HepG2 (cell line): ENCODE measurements at regions not wholly inside any gene's neighbourhood (a gene's known extent, or its start where the extent isn't known, plus 50 kb on each side); places are given as distances from the start of the nearest gene placed in this dataset.

ENCODE experiments used
- ATAC-seq: fragments of 200-7000 bp; cut with Tn5 transposase; 3 replicates; pipeline ENCODE4 v1.9.1; 2020; ENCODE audit warnings: mild to moderate bottlenecking, moderate library complexity
- BruUV-seq: library from RNA; stranded (reverse); fragments of 400-500 nt; replicated peaks from 2 replicates; lab custom pipeline; 2021; lab: Mats Ljungman, UMichigan
- CTCF ChIA-PET: fragments of 300-600 bp; formaldehyde crosslinking; extraction: SDS; loops from one replicate; lab custom pipeline; 2021; ENCODE audit warnings: low total read pairs, inconsistent platforms, low intra/inter-chr PET ratio; lab: Yijun Ruan, JAX
- POLR2A ChIA-PET: fragments of 350-600 bp; sonication (Branson Sonifier 250); formaldehyde crosslinking; loops from one replicate; lab custom pipeline; 2020; ENCODE audit warnings: antibody characterized with exemption, inconsistent platforms; lab: Yijun Ruan, JAX
- DNase-seq: peaks from one replicate; pipeline ENCODE4 v3.0.0-alpha.2; 2015; ENCODE audit warnings: low spot score
- FAIRE-seq: peaks from 3 replicates; lab custom pipeline; 2011; peaks lifted over from hg19 to GRCh38; lab: Jason Lieb, UNC
- H2AFZ ChIP-seq: one replicate; pipeline ENCODE4 v1.6.1; 2011; ENCODE audit warnings: low read length, inconsistent platforms
- H3K27ac ChIP-seq: fragments of 300-600 bp; 3 replicates; pipeline ENCODE4 v1.8.0; 2011; ENCODE audit warnings: mixed run types, mild to moderate bottlenecking, mixed read lengths, low read length, inconsistent platforms; ENCODE audit not compliant: insufficient read depth; ENCODE audit errors: extremely low read length
- H3K27me3 ChIP-seq, 2 experiments: fragments of 200-600 bp in 1 of 2; 2 replicates in 1 of 2; 3 replicates in 1 of 2; pipeline versions ENCODE4 v1.6.0 to v1.8.0; 2011; ENCODE audit warnings: low read length in 2 of 2, mild to moderate bottlenecking in 2 of 2, moderate library complexity in 2 of 2, inconsistent platforms in 1 of 2; ENCODE audit not compliant: insufficient read depth in 2 of 2, control insufficient read depth in 1 of 2
- H3K36me3 ChIP-seq, 2 experiments: fragments of 200-600 bp in 1 of 2; replicated peaks in 1 of 2; 2 replicates in 1 of 2; 3 replicates in 1 of 2; pipeline versions ENCODE4 v1.5.1 to v1.8.0; 2011; ENCODE audit warnings: low read length in 2 of 2, inconsistent platforms in 1 of 2; ENCODE audit not compliant: insufficient read depth in 2 of 2, control insufficient read depth in 1 of 2
- H3K4me1 ChIP-seq: 2 replicates; pipeline ENCODE4 v1.5.1; 2012; ENCODE audit warnings: low read length, inconsistent platforms; ENCODE audit not compliant: insufficient read depth
- H3K4me2 ChIP-seq: 2 replicates; pipeline ENCODE4 v1.6.0; 2011; ENCODE audit warnings: low read depth, low read length, inconsistent platforms
- H3K4me3 ChIP-seq, 3 experiments: fragments of 200-600 bp in 1 of 3; sonication (generic), shearing (Covaris generic) in 1 of 3; replicated peaks in 1 of 3; 2 replicates each; pipeline ENCODE4 v1.5.1; 2011 to 2016; ENCODE audit warnings: low read length in 3 of 3, inconsistent platforms in 2 of 3, low read depth in 2 of 3, mild to moderate bottlenecking in 2 of 3, control low read depth in 1 of 3, mixed read lengths in 1 of 3; ENCODE audit not compliant: insufficient read depth in 1 of 3
- H3K79me2 ChIP-seq: one replicate; pipeline ENCODE4 v1.6.1; 2011; ENCODE audit warnings: low read length, inconsistent platforms; ENCODE audit not compliant: insufficient read depth
- H3K9ac ChIP-seq: 2 replicates; pipeline ENCODE4 v1.6.0; 2011; ENCODE audit warnings: mild to moderate bottlenecking, low read depth, low read length, inconsistent platforms; ENCODE audit not compliant: insufficient read depth
- H3K9me3 ChIP-seq: 2 replicates; pipeline ENCODE4 v1.5.1; 2012; ENCODE audit warnings: mild to moderate bottlenecking, low read length
- H4K20me1 ChIP-seq: 2 replicates; pipeline ENCODE4 v1.6.0; 2011; ENCODE audit warnings: inconsistent platforms, mild to moderate bottlenecking, low read length, moderate library complexity; ENCODE audit not compliant: insufficient read depth
- CAMTA2 ChIP-seq: sonication (generic); formaldehyde crosslinking; IDR thresholded peaks from 2 replicates; pipeline ENCODE4 v1.4.0; 2020; ENCODE audit warnings: mild to moderate bottlenecking, missing genetic modification reagents, borderline replicate concordance
- CHCHD3 ChIP-seq: sonication (generic); formaldehyde crosslinking; IDR thresholded peaks from 2 replicates; pipeline ENCODE4 v1.8.0; 2022; ENCODE audit warnings: mild to moderate bottlenecking, missing genetic modification reagents, moderate library complexity
- FOSL2 ChIP-seq: sonication (generic); formaldehyde crosslinking; IDR thresholded peaks from 2 replicates; pipeline ENCODE4 v1.4.0; 2020; ENCODE audit warnings: missing genetic modification reagents
- JUN ChIP-seq: sonication (generic); formaldehyde crosslinking; IDR thresholded peaks from 2 replicates; pipeline ENCODE4 v1.4.0; 2020; ENCODE audit warnings: mild to moderate bottlenecking, missing genetic modification reagents
- JUND ChIP-seq: sonication (generic); formaldehyde crosslinking; IDR thresholded peaks from 2 replicates; pipeline ENCODE4 v1.8.0; 2022; ENCODE audit warnings: mild to moderate bottlenecking, missing genetic modification reagents
- KLF13 ChIP-seq: sonication (generic); formaldehyde crosslinking; IDR thresholded peaks from 2 replicates; pipeline ENCODE4 v1.4.0; 2020; ENCODE audit warnings: mild to moderate bottlenecking, missing genetic modification reagents
- KLF9 ChIP-seq: IDR thresholded peaks from 2 replicates; pipeline ENCODE4 v1.6.1; 2016; ENCODE audit warnings: low read depth
- NFE2L2 ChIP-seq: fragments of 150-350 bp; IDR thresholded peaks from 2 replicates; pipeline ENCODE4 v1.6.1; 2014; ENCODE audit warnings: low read length
- ZBTB21 ChIP-seq: sonication (generic); formaldehyde crosslinking; IDR thresholded peaks from 2 replicates; pipeline ENCODE4 v1.4.0; 2020; ENCODE audit warnings: missing genetic modification reagents
- ZNF446 ChIP-seq: sonication (generic); formaldehyde crosslinking; IDR thresholded peaks from 2 replicates; pipeline ENCODE4 v1.5.0; 2020; ENCODE audit warnings: mild to moderate bottlenecking, missing genetic modification reagents
- WGBS: methylation state at CpG from one replicate; pipeline ENCODE4 v1.1.6; 2017; ENCODE audit warnings: low lambda C conversion rate; 5-methylcytosine and 5-hydroxymethylcytosine counted together
- in situ Hi-C: cut with HindIII; loops from 2 replicates; pipeline ENCODE4 v1.10.0; 2017; ENCODE audit warnings: low pct_unique_long_range_greater_than_20kb; ENCODE audit not compliant: extremely low pct_ligation_motif_present
- intact Hi-C: fragments of 100-400 bp; cut with micrococcal nuclease; formaldehyde crosslinking; loops from one replicate; pipeline ENCODE4 v1.10.0; 2022; ENCODE audit not compliant: unreplicated experiment
- TF ChIP-seq, protein P1 (sequence below): sonication (generic); formaldehyde crosslinking; IDR thresholded peaks from 2 replicates; pipeline ENCODE4 v1.4.0; 2020; ENCODE audit warnings: missing genetic modification reagents, borderline replicate concordance
- TF ChIP-seq, protein P2 (sequence below): sonication (generic); formaldehyde crosslinking; IDR thresholded peaks from 2 replicates; pipeline ENCODE4 v1.8.0; 2023; ENCODE audit warnings: mild to moderate bottlenecking, missing genetic modification reagents
- TF ChIP-seq, protein P3 (sequence below): sonication (generic); formaldehyde crosslinking; IDR thresholded peaks from 2 replicates; pipeline ENCODE4 v1.5.0; 2020; ENCODE audit warnings: missing genetic modification reagents, mild to moderate bottlenecking, borderline replicate concordance

DNA sequence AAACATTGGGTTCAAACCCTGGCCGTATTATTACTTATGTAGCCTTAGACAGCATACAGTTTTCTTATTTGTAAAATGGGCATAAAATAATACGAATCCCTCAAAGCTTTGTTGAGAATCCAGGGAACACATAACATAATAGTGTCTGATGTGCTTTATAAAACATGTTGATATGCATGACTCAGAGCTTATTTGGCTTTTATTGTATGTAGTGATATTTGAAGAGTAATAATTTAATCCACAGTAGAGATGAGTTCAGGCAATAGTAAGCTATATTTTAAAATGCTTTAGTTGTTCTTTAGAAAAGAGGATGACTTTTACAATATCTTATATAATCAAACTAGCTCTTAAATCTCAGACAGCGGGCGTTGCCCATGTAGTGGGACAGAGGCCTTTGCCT, 176.4 kb downstream of the SIM1 start:
- Histone ChIP-seq H2AFZ (no peak overlapping the region), H3K27me3 (no peaks in the 10 kb centered on the region), H3K4me3 (no peak overlapping the region), H3K9me3 (no peaks in the 10 kb centered on the region), H3K36me3 (no peaks in the 10 kb centered on the region), H3K4me2 (no peak overlapping the region), H3K79me2 (no peaks in the 10 kb centered on the region), H3K27ac (no peak overlapping the region), H3K4me1 (no peaks in the 10 kb centered on the region), H3K9ac (no peak overlapping the region), H4K20me1 (no peaks in the 10 kb centered on the region)
- no peak for DNase-seq
- intact Hi-C loops, result no loop called here
- FAIRE-seq, result no peak
- ChIA-PET CTCF (no interaction called here), POLR2A (no interaction called here)
- in situ Hi-C loops, result no loop called here
- no TSS peak for BruUV-seq
- ATAC-seq, result no peak
- 34% methylated on average over 4 of the region's 4 CpGs for WGBS
- TF ChIP-seq NFE2L2 (no peak), ZNF446 (CRISPR knock-in tag) (no peak), KLF13 (CRISPR knock-in tag) (no peak), ZBTB21 (CRISPR knock-in tag) (no peak), JUN (CRISPR knock-in tag) (no peak), CAMTA2 (no peak), JUND (CRISPR knock-in tag) (no peak), KLF9 (CRISPR knock-in tag) (no peak), FOSL2 (CRISPR knock-in tag) (no peak), CHCHD3 (CRISPR knock-in tag) (no peak)
- TF ChIP-seq, protein P1, sequence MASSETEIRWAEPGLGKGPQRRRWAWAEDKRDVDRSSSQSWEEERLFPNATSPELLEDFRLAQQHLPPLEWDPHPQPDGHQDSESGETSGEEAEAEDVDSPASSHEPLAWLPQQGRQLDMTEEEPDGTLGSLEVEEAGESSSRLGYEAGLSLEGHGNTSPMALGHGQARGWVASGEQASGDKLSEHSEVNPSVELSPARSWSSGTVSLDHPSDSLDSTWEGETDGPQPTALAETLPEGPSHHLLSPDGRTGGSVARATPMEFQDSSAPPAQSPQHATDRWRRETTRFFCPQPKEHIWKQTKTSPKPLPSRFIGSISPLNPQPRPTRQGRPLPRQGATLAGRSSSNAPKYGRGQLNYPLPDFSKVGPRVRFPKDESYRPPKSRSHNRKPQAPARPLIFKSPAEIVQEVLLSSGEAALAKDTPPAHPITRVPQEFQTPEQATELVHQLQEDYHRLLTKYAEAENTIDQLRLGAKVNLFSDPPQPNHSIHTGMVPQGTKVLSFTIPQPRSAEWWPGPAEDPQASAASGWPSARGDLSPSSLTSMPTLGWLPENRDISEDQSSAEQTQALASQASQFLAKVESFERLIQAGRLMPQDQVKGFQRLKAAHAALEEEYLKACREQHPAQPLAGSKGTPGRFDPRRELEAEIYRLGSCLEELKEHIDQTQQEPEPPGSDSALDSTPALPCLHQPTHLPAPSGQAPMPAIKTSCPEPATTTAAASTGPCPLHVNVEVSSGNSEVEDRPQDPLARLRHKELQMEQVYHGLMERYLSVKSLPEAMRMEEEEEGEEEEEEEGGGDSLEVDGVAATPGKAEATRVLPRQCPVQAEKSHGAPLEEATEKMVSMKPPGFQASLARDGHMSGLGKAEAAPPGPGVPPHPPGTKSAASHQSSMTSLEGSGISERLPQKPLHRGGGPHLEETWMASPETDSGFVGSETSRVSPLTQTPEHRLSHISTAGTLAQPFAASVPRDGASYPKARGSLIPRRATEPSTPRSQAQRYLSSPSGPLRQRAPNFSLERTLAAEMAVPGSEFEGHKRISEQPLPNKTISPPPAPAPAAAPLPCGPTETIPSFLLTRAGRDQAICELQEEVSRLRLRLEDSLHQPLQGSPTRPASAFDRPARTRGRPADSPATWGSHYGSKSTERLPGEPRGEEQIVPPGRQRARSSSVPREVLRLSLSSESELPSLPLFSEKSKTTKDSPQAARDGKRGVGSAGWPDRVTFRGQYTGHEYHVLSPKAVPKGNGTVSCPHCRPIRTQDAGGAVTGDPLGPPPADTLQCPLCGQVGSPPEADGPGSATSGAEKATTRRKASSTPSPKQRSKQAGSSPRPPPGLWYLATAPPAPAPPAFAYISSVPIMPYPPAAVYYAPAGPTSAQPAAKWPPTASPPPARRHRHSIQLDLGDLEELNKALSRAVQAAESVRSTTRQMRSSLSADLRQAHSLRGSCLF (CRISPR knock-in tag), result no peak
- TF ChIP-seq, protein P2, sequence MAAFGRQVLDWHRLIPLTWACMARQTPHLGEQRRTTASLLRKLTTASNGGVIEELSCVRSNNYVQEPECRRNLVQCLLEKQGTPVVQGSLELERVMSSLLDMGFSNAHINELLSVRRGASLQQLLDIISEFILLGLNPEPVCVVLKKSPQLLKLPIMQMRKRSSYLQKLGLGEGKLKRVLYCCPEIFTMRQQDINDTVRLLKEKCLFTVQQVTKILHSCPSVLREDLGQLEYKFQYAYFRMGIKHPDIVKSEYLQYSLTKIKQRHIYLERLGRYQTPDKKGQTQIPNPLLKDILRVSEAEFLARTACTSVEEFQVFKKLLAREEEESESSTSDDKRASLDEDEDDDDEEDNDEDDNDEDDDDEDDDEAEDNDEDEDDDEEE (CRISPR knock-in tag), result no peak
- TF ChIP-seq, protein P3, sequence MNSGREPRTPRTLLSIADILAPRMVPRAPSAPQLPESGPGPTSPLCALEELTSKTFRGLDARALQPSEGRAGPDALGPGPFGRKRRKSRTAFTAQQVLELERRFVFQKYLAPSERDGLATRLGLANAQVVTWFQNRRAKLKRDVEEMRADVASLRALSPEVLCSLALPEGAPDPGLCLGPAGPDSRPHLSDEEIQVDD (CRISPR knock-in tag), result no peak
